IPS-NIHi7 (cell line): ENCODE measurements at regions not wholly inside any gene's neighbourhood (a gene's known extent, or its start where the extent isn't known, plus 50 kb on each side); places are given as distances from the start of the nearest gene placed in this dataset.

Experiments used
- DNase-seq: peaks from one replicate; pipeline ENCODE4 v3.0.0; 2012; ENCODE audit warnings: mixed read lengths; ENCODE audit errors: extremely low spot score

GRCh38 chr3:55180936-55181535 lies 253.2 kb upstream of the LRTM1 start:
- DNase-seq, result peak; percentile 40

GRCh38 chr3:55180161-55180560 lies 252.3 kb upstream of the LRTM1 start:
- DNase-seq, result no peak

GRCh38 chr3:55178336-55178735 lies 250.5 kb upstream of the LRTM1 start:
- no peak for DNase-seq

- no peak for DNase-seq
These were observed 249.9 kb upstream of the LRTM1 start for GRCh38 chr3:55177749-55178148.

GRCh38 chr3:55175423-55175822 lies 247.6 kb upstream of the LRTM1 start:
- no peak for DNase-seq

- no peak for DNase-seq
These were observed 246.9 kb upstream of the LRTM1 start for GRCh38 chr3:55174747-55175146.

GRCh38 chr3:55173504-55173903 lies 245.6 kb upstream of the LRTM1 start:
- DNase-seq, result no peak

- no peak for DNase-seq
These were observed 245.1 kb upstream of the LRTM1 start for GRCh38 chr3:55172913-55173312.

GRCh38 chr3:55170444-55170843 lies 242.6 kb upstream of the LRTM1 start:
- DNase-seq, result no peak

- no peak for DNase-seq
These were observed 241.8 kb upstream of the LRTM1 start for GRCh38 chr3:55169608-55170072.

- DNase-seq, result no peak
These were observed 241.3 kb upstream of the LRTM1 start for GRCh38 chr3:55169161-55169560.

- DNase-seq, result no peak
These were observed 239.9 kb upstream of the LRTM1 start for GRCh38 chr3:55167586-55168317.

- DNase-seq, result no peak
These were observed 239.0 kb upstream of the LRTM1 start for GRCh38 chr3:55166576-55167555.

- no peak for DNase-seq
These were observed 238.0 kb upstream of the LRTM1 start for GRCh38 chr3:55165704-55166405.

- no peak for DNase-seq
These were observed 237.4 kb upstream of the LRTM1 start for GRCh38 chr3:55165278-55165677.

- no peak for DNase-seq
These were observed 237.0 kb upstream of the LRTM1 start for GRCh38 chr3:55164876-55165275.

- DNase-seq, result no peak
These were observed 236.3 kb upstream of the LRTM1 start for GRCh38 chr3:55164191-55164590.

- DNase-seq, result no peak
These were observed 235.6 kb upstream of the LRTM1 start for GRCh38 chr3:55163421-55163820.

- DNase-seq, result no peak
These were observed 234.4 kb upstream of the LRTM1 start for GRCh38 chr3:55162031-55162795.

- DNase-seq, result no peak
These were observed 233.4 kb upstream of the LRTM1 start for GRCh38 chr3:55161231-55161630.
